HL-60/S4 treated with phorbol 12-myristate 13-acetate at 8.2 ng/mL for 4 days and 3 days (cell line): ENCODE measurements at regions not wholly inside any gene's neighbourhood (a gene's known extent, or its start where the extent isn't known, plus 50 kb on each side); places are given as distances from the start of the nearest gene placed in this dataset.

Experiments used
- in situ Hi-C: fragments of 300-500 bp; cut with MboI; formaldehyde crosslinking; loops from 2 replicates; pipeline ENCODE4 v1.15.0; 2022; ENCODE audit warnings: low sequenced_read_pairs

DNA sequence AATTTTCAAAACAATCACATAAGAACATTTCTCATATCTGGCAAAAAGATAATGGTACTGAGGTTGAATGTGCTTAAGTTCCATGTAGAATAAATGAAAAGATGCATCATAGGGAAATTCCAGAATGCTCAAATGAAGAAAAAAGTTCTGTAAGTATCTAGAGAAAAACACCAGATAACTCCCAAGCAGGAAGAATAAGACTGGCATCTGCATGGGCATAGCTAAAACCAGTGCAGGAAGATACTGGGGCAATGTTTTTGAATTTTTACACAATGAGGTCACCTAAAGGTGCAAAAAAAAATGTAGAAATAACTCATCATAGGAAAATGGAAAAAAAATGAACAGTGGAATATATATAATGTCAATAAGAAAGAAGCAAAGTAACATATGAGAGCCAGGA, 275.2 kb downstream of the BAMBI start:
- in situ Hi-C loops = no loop called here

DNA sequence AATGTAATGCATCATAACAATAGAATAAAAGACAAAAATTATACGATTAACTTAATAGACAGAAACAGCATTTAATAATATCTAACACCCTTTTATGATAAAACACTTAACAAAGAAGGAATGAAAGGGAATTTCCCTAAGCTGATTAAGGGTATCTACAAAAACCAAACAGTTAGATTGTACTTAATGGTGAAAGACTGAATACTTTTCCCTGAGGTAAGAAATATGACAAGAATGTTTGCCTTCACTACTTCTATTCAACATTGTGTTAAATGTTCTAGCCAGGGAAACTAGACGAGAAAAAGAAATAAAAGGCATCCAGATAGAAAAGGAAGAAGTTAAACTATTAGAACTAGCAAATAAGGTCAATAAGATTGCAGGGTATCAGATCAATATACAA, 276.9 kb downstream of the BAMBI start:
- in situ Hi-C loops = no loop called here

- in situ Hi-C loops = no loop called here
Measured at GRCh38 chr10:28958468-28958867, 281.1 kb downstream of the BAMBI start.

- in situ Hi-C loops = no loop called here
Measured at GRCh38 chr10:28959850-28960501, 282.7 kb downstream of the BAMBI start.

GRCh38 chr10:28962768-28963167, 285.4 kb downstream of the BAMBI start:
- in situ Hi-C loops = no loop called here

- in situ Hi-C loops = no loop called here
Measured at GRCh38 chr10:28963539-28964221, 286.4 kb downstream of the BAMBI start.

DNA sequence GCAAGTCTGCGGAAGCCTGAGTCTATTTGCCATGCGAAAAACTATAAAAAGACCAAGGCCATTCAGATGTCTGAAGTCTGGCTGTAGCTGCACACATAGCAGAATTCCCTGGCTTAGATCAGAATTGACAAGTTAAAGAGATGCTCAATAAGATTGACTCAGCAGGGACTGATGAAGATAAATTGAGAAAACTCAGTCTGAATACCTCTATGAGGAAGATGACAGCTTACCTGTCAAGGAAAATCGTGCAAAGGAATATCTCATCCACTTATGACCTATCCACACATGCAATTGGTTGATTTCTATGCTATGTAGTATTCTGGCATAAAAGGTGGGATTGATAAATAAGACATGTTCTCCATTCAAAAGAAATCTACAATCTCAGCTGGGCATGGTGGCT, 288.6 kb downstream of the BAMBI start:
- in situ Hi-C loops = no loop called here

GRCh38 chr10:28967031-28967430, 289.7 kb downstream of the BAMBI start:
- in situ Hi-C loops = no loop called here

DNA sequence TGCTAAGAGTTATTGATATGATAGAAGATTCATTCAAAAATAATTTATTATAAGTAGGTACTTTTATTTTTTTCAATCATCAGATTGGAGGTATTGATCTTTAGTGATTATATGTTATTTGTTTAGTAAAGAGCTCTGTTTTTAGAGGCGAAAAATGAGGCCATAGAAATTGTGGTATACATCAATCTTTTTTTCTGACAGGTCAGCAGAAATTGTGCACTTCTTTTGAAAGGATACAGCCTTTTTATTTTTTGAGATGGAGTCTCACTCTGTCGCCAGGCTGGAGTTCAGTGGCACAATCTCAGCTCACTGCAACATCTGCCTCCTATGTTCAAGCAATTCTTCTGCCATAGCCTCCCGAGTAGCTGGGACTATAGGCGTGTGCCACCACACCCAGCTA, 292.1 kb downstream of the BAMBI start:
- in situ Hi-C loops = no loop called here

- in situ Hi-C loops = no loop called here
Measured at GRCh38 chr10:28970231-28970630, 292.9 kb downstream of the BAMBI start.

GRCh38 chr10:28971255-28971654, 293.9 kb downstream of the BAMBI start:
- in situ Hi-C loops = no loop called here

DNA sequence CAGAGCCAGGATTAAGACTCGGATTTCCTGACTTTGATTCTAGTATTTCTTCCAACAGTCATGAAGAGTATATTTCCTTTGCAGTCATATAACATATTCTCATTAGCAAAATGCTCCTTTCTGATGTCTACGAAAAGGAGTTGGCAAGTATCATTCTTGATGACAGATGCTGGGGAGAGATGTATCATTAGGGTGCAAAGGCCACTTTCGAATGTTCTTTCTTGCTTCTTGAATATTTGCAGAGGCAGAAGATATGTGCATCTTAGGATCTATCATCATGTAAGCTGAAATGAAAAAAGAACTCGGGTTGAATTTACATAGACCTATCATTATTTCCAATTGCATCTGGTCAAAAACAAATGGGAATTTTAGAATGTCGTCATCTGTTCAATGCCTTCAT, 294.4 kb downstream of the BAMBI start:
- in situ Hi-C loops = no loop called here

DNA sequence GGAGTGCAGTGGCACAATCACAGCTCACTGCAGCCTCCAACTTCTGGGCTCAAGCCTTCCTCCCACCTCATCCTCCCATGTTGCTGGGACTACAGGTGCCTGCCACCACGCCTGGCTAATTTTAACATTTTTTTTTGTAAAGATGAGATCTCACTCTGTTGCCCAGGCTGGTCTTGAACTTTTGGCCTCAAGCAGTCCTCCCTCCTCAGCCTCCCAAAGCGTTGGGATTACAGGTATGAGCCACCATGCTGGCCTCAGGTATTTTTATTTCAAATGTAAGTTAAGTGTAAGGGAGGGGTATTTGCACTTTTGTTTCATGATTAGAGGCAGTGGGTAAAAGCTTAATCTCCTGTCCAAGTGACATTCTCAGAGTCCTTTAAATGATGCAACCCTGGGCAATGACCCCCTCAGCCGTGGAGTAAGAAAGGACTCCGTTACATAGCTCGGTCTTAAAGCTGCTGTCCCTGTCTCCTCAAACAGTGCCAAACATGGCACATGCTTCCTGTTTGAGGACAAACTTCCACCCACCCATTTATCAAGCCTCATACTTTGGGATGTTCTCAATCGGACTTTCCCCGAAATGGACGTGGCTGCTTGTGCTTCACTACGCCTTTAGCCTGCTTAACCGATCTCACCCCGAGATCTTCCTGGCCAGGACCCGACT, 296.1 kb downstream of the BAMBI start:
- in situ Hi-C loops = no loop called here

DNA sequence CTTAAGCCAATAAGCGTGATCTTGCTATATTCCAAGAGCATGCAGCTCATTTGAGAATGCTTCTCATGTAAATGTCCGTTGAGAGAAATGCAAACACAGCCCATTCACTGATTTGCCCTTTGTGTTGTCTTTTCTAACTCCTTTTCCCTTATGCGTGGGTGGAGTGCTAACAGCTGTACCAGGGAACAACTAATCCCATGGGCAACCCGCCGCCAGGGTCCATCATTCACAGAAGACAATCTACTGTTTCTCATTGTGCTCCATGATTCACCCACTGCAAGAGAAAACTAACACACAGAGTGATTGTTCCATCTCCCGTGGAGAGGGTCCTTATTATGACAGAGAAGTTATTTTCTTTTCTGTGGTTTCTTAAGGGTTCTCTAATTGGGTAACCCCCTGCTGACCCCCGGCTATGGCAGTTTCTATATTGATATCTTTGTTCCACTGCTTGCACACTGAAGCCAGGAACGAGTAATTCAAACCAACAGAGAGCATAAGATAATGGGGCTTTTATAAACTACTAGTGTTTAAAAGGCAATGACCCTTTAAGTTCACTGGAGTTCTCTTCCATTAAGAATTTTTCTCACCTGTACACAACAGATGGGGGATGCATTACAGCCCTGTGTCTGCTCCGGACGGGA, 298.7 kb downstream of the BAMBI start:
- in situ Hi-C loops = no loop called here

GRCh38 chr10:28977518-28977917, 300.2 kb downstream of the BAMBI start:
- in situ Hi-C loops = no loop called here

DNA sequence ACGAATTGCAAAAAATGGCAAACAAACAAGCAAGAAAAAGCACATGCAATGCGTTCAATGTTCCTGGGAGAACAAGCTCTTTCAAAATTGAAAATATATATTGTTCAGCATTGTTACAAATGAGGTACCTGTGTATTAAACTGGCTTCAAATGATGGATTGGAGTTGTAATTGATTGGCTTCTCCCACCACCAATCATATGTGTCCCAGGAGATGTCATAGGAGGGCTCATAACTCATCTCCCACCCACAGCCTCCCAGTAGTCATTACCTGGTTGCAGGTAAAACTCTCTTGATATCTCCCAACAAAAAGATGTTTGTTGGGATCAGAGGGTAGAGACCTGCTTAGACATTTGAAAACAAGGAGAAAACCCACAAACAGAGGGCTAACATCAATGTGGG, 302.9 kb downstream of the BAMBI start:
- in situ Hi-C loops = loop anchor here (10.0 kb wide), 1 partner anchor 315 kb away; no protein-coding TSS in a partner anchor

DNA sequence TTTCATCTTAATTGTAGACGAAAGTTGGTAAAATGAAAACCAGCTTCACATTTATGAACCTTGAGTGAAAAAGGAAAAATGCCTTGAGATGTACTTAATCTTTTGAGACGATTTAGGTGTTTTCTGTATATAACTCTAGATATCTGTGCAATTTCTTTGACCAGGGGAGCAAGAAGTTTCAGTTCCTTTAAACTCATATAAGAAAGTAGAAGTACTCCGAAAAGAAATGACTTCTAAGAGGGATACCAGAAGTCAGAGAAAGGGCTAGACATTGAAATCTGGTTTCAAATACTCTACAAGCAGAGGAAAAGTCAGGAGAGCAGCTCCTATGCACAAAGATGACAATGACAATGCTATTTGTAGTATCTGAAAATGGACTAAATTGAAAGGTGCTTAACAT, 303.7 kb downstream of the BAMBI start:
- in situ Hi-C loops = loop anchor here (10.0 kb wide), 1 partner anchor 316 kb away; no protein-coding TSS in a partner anchor

DNA sequence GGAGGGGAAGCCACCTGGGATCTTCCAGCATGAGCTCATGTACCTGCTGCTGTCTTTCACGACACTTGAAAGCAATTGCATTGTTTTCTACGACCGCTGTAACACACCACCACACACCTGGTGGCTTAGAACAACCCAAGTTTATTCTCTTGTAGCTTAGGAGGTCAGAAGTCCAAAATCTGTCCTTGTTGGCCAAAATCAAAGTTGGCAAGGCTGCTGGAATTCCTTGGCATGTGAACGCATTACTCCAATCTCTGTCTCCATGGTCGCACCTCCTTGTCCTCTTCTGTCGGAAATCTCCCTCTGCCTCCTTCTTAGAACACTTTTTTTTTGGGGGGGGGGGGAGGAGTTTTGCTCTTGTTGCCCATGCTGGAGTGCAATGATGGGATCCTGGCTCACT, 305.7 kb downstream of the BAMBI start:
- in situ Hi-C loops = loop anchor here (10.0 kb wide), 1 partner anchor 318 kb away; no protein-coding TSS in a partner anchor

- in situ Hi-C loops = loop anchor here (10.0 kb wide), 1 partner anchor 319 kb away; no protein-coding TSS in a partner anchor
Measured at GRCh38 chr10:28983799-28984198, 305.1 kb upstream of the LYZL1 start.

GRCh38 chr10:28984431-28984830, 304.4 kb upstream of the LYZL1 start:
- in situ Hi-C loops = loop anchor here (10.0 kb wide), 1 partner anchor 320 kb away; no protein-coding TSS in a partner anchor

- in situ Hi-C loops = loop anchor here (10.0 kb wide), 1 partner anchor 321 kb away; no protein-coding TSS in a partner anchor
Measured at GRCh38 chr10:28985137-28985885, 303.6 kb upstream of the LYZL1 start.
